A673 (cell line): ENCODE measurements at regions not wholly inside any gene's neighbourhood (a gene's known extent, or its start where the extent isn't known, plus 50 kb on each side); places are given as distances from the start of the nearest gene placed in this dataset.

Experiments
- BruUV-seq: library from RNA; stranded (reverse); fragments of 400-500 nt; replicated peaks from 2 replicates; lab custom pipeline; 2021; lab: Mats Ljungman, UMichigan
- CTCF ChIA-PET: fragments of 300-600 bp; sonication (Branson Sonifier 250); formaldehyde crosslinking; loops from one replicate; lab custom pipeline; 2022; ENCODE audit warnings: antibody characterized with exemption; lab: Charles Lee
- POLR2A ChIA-PET: fragments of 300-600 bp; sonication (Branson Sonifier 250); formaldehyde crosslinking; loops from one replicate; lab custom pipeline; 2022; ENCODE audit warnings: antibody characterized with exemption; ENCODE audit not compliant: low non-redundant PET; lab: Charles Lee
- DNase-seq: peaks from one replicate; pipeline ENCODE4 v3.0.0-alpha.2; 2015; ENCODE audit warnings: low spot score
- H3K27ac ChIP-seq: fragments of 200-600 bp; sonication (generic); 2 replicates; pipeline ENCODE4 v1.5.1; 2016; ENCODE audit warnings: mixed run types, low read depth, mild to moderate bottlenecking, mixed read lengths, antibody characterized with exemption, low read length; ENCODE audit not compliant: poor library complexity, severe bottlenecking
- H3K27me3 ChIP-seq: fragments of 200-600 bp; sonication (generic); replicated peaks from 2 replicates; pipeline ENCODE4 v1.6.1; 2017; ENCODE audit warnings: mixed run types, low read depth, mild to moderate bottlenecking, mixed read lengths, antibody characterized with exemption, low read length; ENCODE audit not compliant: insufficient read depth, poor library complexity
- H3K36me3 ChIP-seq: fragments of 200-600 bp; sonication (generic); 2 replicates; pipeline ENCODE4 v1.6.1; 2016; ENCODE audit warnings: mixed run types, mild to moderate bottlenecking, mixed read lengths, antibody characterized with exemption, low read length; ENCODE audit not compliant: insufficient read depth, poor library complexity, severe bottlenecking
- H3K4me1 ChIP-seq: fragments of 200-600 bp; sonication (generic); 2 replicates; pipeline ENCODE4 v1.6.1; 2017; ENCODE audit warnings: mixed run types, mild to moderate bottlenecking, mixed read lengths, antibody characterized with exemption, low read length; ENCODE audit not compliant: insufficient read depth, poor library complexity, severe bottlenecking
- H3K4me3 ChIP-seq: fragments of 200-600 bp; sonication (generic); 2 replicates; pipeline ENCODE4 v1.5.1; 2016; ENCODE audit warnings: low read depth, mixed run types, mild to moderate bottlenecking, mixed read lengths, low read length; ENCODE audit not compliant: poor library complexity, severe bottlenecking
- H3K9me3 ChIP-seq: fragments of 200-600 bp; sonication (generic); 2 replicates; pipeline ENCODE4 v1.6.1; 2016; ENCODE audit warnings: mixed run types, low read depth, mild to moderate bottlenecking, mixed read lengths, antibody characterized with exemption, low read length; ENCODE audit not compliant: poor library complexity, severe bottlenecking
- CTCF ChIP-seq: fragments of 300-800, 200-600 bp; sonication (generic); conservative IDR thresholded peaks from 2 replicates; pipeline ENCODE4 v1.5.1; 2017; ENCODE audit warnings: low read depth, mild to moderate bottlenecking, antibody characterized with exemption, low read length, moderate library complexity, mixed read lengths
- EZH2 ChIP-seq: fragments of 200-600 bp; sonication (generic); IDR thresholded peaks from 2 replicates; pipeline ENCODE4 v1.6.1; 2017; ENCODE audit warnings: borderline replicate concordance, low read depth, mild to moderate bottlenecking, mixed read lengths, antibody characterized with exemption, low read length; ENCODE audit not compliant: poor library complexity, severe bottlenecking
- intact Hi-C: fragments of 100-400 bp; cut with micrococcal nuclease; formaldehyde crosslinking; loops from one replicate; pipeline ENCODE4 v1.10.0; 2022; ENCODE audit not compliant: unreplicated experiment

- ChIA-PET POLR2A (no interaction called here), CTCF (no interaction called here)
- no peaks in the 10 kb centered on the region for H3K36me3 ChIP-seq
- no peak for DNase-seq
- H3K4me1 ChIP-seq, result peaks cover 14% of the 10 kb centered on the region
- TF ChIP-seq CTCF, result no peak
- no peak for TF ChIP-seq EZH2
- intact Hi-C loops, result no loop called here
- H3K9me3 ChIP-seq, result no peaks in the 10 kb centered on the region
- no peaks in the 10 kb centered on the region for H3K27me3 ChIP-seq
- no TSS peak for BruUV-seq
- H3K4me3 ChIP-seq, result no peak overlapping the region
- H3K27ac ChIP-seq, result no peak overlapping the region
These were observed 518.0 kb upstream of the DIPK2B start for GRCh38 chrX:45718676-45719075.

GRCh38 chrX:45716750-45717149 lies 516.1 kb upstream of the DIPK2B start:
- POLR2A ChIA-PET, result no interaction called here

GRCh38 chrX:45715748-45716147 lies 515.1 kb upstream of the DIPK2B start:
- DNase-seq, result peak; percentile 46
- Histone ChIP-seq H3K9me3 (no peaks in the 10 kb centered on the region), H3K4me1 (peaks cover 17% of the 10 kb centered on the region), H3K27me3 (no peaks in the 10 kb centered on the region), H3K36me3 (no peaks in the 10 kb centered on the region), H3K4me3 (no peak overlapping the region), H3K27ac (no peak overlapping the region)
- ChIA-PET POLR2A (no interaction called here), CTCF (interaction anchor here (0.6 kb wide), 1 partner anchor 18 kb away, joined by 7 read pairs; no protein-coding TSS in a partner anchor)
- intact Hi-C loops, result no loop called here
- no TSS peak for BruUV-seq
- TF ChIP-seq CTCF (no peak), EZH2 (no peak)

More at GRCh38 chrX:45716750-45717149, 516.1 kb upstream of the DIPK2B start:
- BruUV-seq, result no TSS peak
- intact Hi-C loops, result no loop called here
- no peak for DNase-seq
- Histone ChIP-seq H3K4me1 (peaks cover 14% of the 10 kb centered on the region), H3K27me3 (no peaks in the 10 kb centered on the region), H3K4me3 (no peak overlapping the region), H3K36me3 (no peaks in the 10 kb centered on the region), H3K9me3 (no peaks in the 10 kb centered on the region), H3K27ac (no peak overlapping the region)
- CTCF ChIA-PET, result no interaction called here
- no peak for TF ChIP-seq CTCF
- no peak for TF ChIP-seq EZH2
